ENCODE measurements at regions not wholly inside any gene's neighbourhood (a gene's known extent, or its start where the extent isn't known, plus 50 kb on each side); places are given as distances from the start of the nearest gene placed in this dataset.

- TF ChIP-seq CEBPB (IDR thresholded peaks at IDR 0.05; ENCODE audit: low read depth, low read length) (no peak), CTCF (conservative IDR thresholded peaks at IDR 0.05; ENCODE audit: low read depth, low read length) (no peak), USF2 (IDR thresholded peaks at IDR 0.05; ENCODE audit: low read depth, low read length) (no peak), NFE2L2 (IDR thresholded peaks at IDR 0.05; ENCODE audit: low read depth, low read length) (no peak), MAFK (IDR thresholded peaks at IDR 0.05; ENCODE audit: low read depth, low read length) (no peak), RAD21 (IDR thresholded peaks at IDR 0.05; ENCODE audit: low read length) (no peak), POLR2A (IDR thresholded peaks at IDR 0.05; ENCODE audit: low read depth, low read length) (no peak), CHD1 (IDR thresholded peaks at IDR 0.05; ENCODE audit: low read depth, low read length) (no peak), MXI1 (IDR thresholded peaks at IDR 0.05; ENCODE audit: borderline replicate concordance, low read depth, low read length) (no peak), RCOR1 (IDR thresholded peaks at IDR 0.05; ENCODE audit: insufficient replicate concordance, low read length) (no peak), MAZ (IDR thresholded peaks at IDR 0.05; ENCODE audit: borderline replicate concordance, low read depth, low read length) (no peak)
These were observed 266.3 kb downstream of the BRD1 start for GRCh38 chr22:49561338-49561737.

All from IMR-90 (cell line).